Endothelial cell of umbilical vein (primary cell): ENCODE measurements at regions not wholly inside any gene's neighbourhood (a gene's known extent, or its start where the extent isn't known, plus 50 kb on each side); places are given as distances from the start of the nearest gene placed in this dataset.

Experiments
- BruUV-seq: library from RNA; stranded (reverse); fragments of 400-500 nt; replicated peaks from 2 replicates; lab custom pipeline; 2021; lab: Mats Ljungman, UMichigan
- CTCF ChIA-PET: fragments of 300-600, 350-600 bp; sonication (Branson Sonifier 250); formaldehyde crosslinking; loops from one replicate; lab custom pipeline; 2021; ENCODE audit warnings: antibody characterized with exemption, inconsistent platforms; lab: Charles Lee
- POLR2A ChIA-PET: fragments of 300-600, 350-600 bp; sonication (Branson Sonifier 250); formaldehyde crosslinking; loops from one replicate; lab custom pipeline; 2021; ENCODE audit warnings: antibody characterized with exemption, inconsistent platforms; lab: Charles Lee
- DNase-seq: peaks from one replicate; pipeline ENCODE4 v3.0.0-alpha.2; 2011; ENCODE audit warnings: low read depth, low spot score
- FAIRE-seq: peaks from 2 replicates; lab custom pipeline; 2011; peaks lifted over from hg19 to GRCh38; lab: Jason Lieb, UNC
- H2AFZ ChIP-seq: 2 replicates; pipeline ENCODE4 v1.6.0; 2012; ENCODE audit warnings: low read depth, low read length, control low read depth, inconsistent platforms
- H3K27ac ChIP-seq: 2 replicates; pipeline ENCODE4 v1.5.1; 2011; ENCODE audit warnings: low read depth, mild to moderate bottlenecking, control low read depth, low read length, moderate library complexity; ENCODE audit not compliant: insufficient read depth
- H3K27me3 ChIP-seq, 2 experiments: 2 replicates each; pipeline versions ENCODE4 v1.6.0 to v1.6.1; 2011; ENCODE audit warnings: low read length in 2 of 2, mixed read lengths in 1 of 2; ENCODE audit not compliant: control insufficient read depth in 2 of 2, insufficient read depth in 2 of 2
- H3K36me3 ChIP-seq, 2 experiments: 2 replicates in 1 of 2; 3 replicates in 1 of 2; pipeline ENCODE4 v1.5.1; 2011; ENCODE audit warnings: low read length in 2 of 2, mild to moderate bottlenecking in 1 of 2, moderate library complexity in 1 of 2; ENCODE audit not compliant: control insufficient read depth in 2 of 2, insufficient read depth in 2 of 2; ENCODE audit errors: extremely low read depth in 1 of 2
- H3K4me1 ChIP-seq: 3 replicates; pipeline ENCODE4 v1.5.1; 2011; ENCODE audit warnings: mild to moderate bottlenecking, low read length; ENCODE audit not compliant: control insufficient read depth, insufficient read depth; ENCODE audit errors: extremely low read depth
- H3K4me2 ChIP-seq: 2 replicates; pipeline ENCODE4 v1.6.1; 2011; ENCODE audit warnings: low read length, control low read depth, mixed read lengths; ENCODE audit not compliant: insufficient read depth
- H3K4me3 ChIP-seq, 3 experiments: fragments of 200-600 bp in 1 of 3; sonication (generic), shearing (Covaris generic) in 1 of 3; replicated peaks in 1 of 3; 2 replicates each; pipeline ENCODE4 v1.5.1; 2011 to 2016; ENCODE audit warnings: control low read depth in 3 of 3, low read length in 3 of 3, mild to moderate bottlenecking in 2 of 3, inconsistent platforms in 1 of 3, low read depth in 1 of 3, moderate library complexity in 1 of 3; ENCODE audit not compliant: insufficient read depth in 1 of 3
- H3K79me2 ChIP-seq: 2 replicates; pipeline ENCODE4 v1.6.0; 2012; ENCODE audit warnings: low read length, inconsistent platforms; ENCODE audit not compliant: control insufficient read depth, insufficient read depth
- H3K9ac ChIP-seq: replicated peaks from 2 replicates; pipeline ENCODE3; 2011; ENCODE audit warnings: low read length, control low read depth; ENCODE audit not compliant: insufficient read depth; ENCODE audit errors: extremely low read depth
- H3K9me1 ChIP-seq: replicated peaks from 3 replicates; pipeline ENCODE4 v1.6.0; 2011; ENCODE audit warnings: mild to moderate bottlenecking, low read length; ENCODE audit not compliant: control insufficient read depth, insufficient read depth; ENCODE audit errors: extremely low read depth
- H3K9me3 ChIP-seq: replicated peaks from 2 replicates; pipeline ENCODE4 v1.5.1; 2012; ENCODE audit warnings: low read length, inconsistent platforms; ENCODE audit not compliant: control insufficient read depth, insufficient read depth
- H4K20me1 ChIP-seq: replicated peaks from 2 replicates; pipeline ENCODE3; 2011; ENCODE audit warnings: mild to moderate bottlenecking, low read length; ENCODE audit not compliant: control insufficient read depth, insufficient read depth; ENCODE audit errors: extremely low read depth
- CTCF ChIP-seq, 2 donors: IDR thresholded peaks; 1 replicate in 1 of 2; 2 replicates in 1 of 2; pipeline ENCODE4 v1.5.1; 2011; ENCODE audit warnings: low read length in 2 of 2, mild to moderate bottlenecking in 2 of 2, moderate library complexity in 2 of 2, control low read depth in 1 of 2, inconsistent platforms in 1 of 2, low read depth in 1 of 2; ENCODE audit not compliant: insufficient read depth in 1 of 2; ENCODE audit errors: extremely low read depth in 1 of 2
- EZH2 ChIP-seq: IDR thresholded peaks from 2 replicates; pipeline ENCODE4 v1.6.1; 2012; ENCODE audit warnings: borderline replicate concordance, low read depth, mild to moderate bottlenecking, moderate library complexity, low read length, inconsistent platforms; ENCODE audit not compliant: severe bottlenecking
- FOS ChIP-seq: IDR thresholded peaks from 2 replicates; pipeline ENCODE4 v1.6.1; 2011; ENCODE audit warnings: mild to moderate bottlenecking, low read length, moderate library complexity, borderline replicate concordance; ENCODE audit not compliant: insufficient read depth
- GATA2 ChIP-seq: IDR thresholded peaks from 2 replicates; pipeline ENCODE4 v1.7.0; 2011; ENCODE audit warnings: low read depth, mild to moderate bottlenecking, moderate library complexity, mixed read lengths, low read length; ENCODE audit not compliant: insufficient read length, insufficient read depth
- JUN ChIP-seq: IDR thresholded peaks from 2 replicates; pipeline ENCODE4 v1.6.1; 2011; ENCODE audit warnings: borderline replicate concordance, low read depth; ENCODE audit not compliant: insufficient read length, insufficient read depth
- MYC ChIP-seq: IDR thresholded peaks from one replicate; pipeline ENCODE4 v1.6.1; 2011; ENCODE audit warnings: mild to moderate bottlenecking, low read depth, low read length
- POLR2A ChIP-seq: IDR thresholded peaks from 2 replicates; pipeline ENCODE4 v1.6.1; 2012; ENCODE audit warnings: low read depth, mild to moderate bottlenecking, control low read depth, low read length
- POLR2AphosphoS5 ChIP-seq: IDR thresholded peaks from 2 replicates; pipeline ENCODE4 v1.6.1; 2012; ENCODE audit warnings: low read depth, mild to moderate bottlenecking, control low read depth, low read length, moderate library complexity; ENCODE audit not compliant: insufficient read depth
- dilution Hi-C: fragments of 300-500 bp; cut with MboI; formaldehyde crosslinking; loops from one replicate; pipeline ENCODE4 v1.15.0; 2019; ENCODE audit warnings: low sequenced_read_pairs; ENCODE audit not compliant: extremely low pct_ligation_motif_present
- intact Hi-C: fragments of 100-400 bp; cut with micrococcal nuclease; formaldehyde crosslinking; loops from one replicate; pipeline ENCODE4 v1.10.0; 2022

DNA sequence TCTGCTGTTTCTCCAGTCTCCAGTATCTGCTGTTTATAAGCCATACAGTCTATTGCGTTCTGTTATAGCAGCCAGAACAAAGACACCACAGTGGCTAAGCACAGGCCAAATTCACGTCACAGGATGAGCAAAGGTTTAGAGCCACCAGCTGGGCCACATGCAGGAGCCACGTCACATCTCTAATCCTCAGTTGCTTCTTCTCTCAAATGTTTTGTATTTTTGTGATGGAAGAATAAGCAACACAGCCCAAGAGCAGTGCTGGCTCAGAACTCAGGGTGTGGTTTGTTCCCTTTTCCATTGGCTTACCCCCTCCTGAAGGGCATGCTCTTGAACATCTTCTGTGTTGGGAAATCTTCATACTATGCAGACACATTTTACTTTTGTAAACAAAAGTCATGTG is 309.4 kb upstream of the CDH5 start:
- TF ChIP-seq FOS (no peak), MYC (no peak), GATA2 (no peak), POLR2A (no peak), CTCF (IDR thresholded peaks at IDR 0.05; ENCODE audit: extremely low read depth in 1 of 2, insufficient read depth in 1 of 2, low read depth in 1 of 2, low read length in 2 of 2) (no peak)
- Histone ChIP-seq H3K27ac (no peak overlapping the region), H3K9me1 (no peaks in the 10 kb centered on the region), H3K36me3 (no peaks in the 10 kb centered on the region), H3K4me1 (no peaks in the 10 kb centered on the region), H2AFZ (no peak overlapping the region), H3K9ac (no peak overlapping the region), H3K27me3 (no peaks in the 10 kb centered on the region), H3K4me3 (no peak overlapping the region), H3K9me3 (no peaks in the 10 kb centered on the region), H3K4me2 (no peak overlapping the region), H4K20me1 (no peaks in the 10 kb centered on the region), H3K79me2 (no peaks in the 10 kb centered on the region)
- ChIA-PET POLR2A (no interaction called here), CTCF (no interaction called here)
- FAIRE-seq (no peak), DNase-seq (no peak)
- intact Hi-C loops = no loop called here
- BruUV-seq = no TSS peak
- dilution Hi-C loops = no loop called here

GRCh38 chr16:66054095-66054494 is 312.4 kb upstream of the CDH5 start:
- dilution Hi-C loops = no loop called here

More at GRCh38 chr16:66054095-66054494, 312.4 kb upstream of the CDH5 start:
- Histone ChIP-seq H3K4me2 (no peak overlapping the region), H2AFZ (no peak overlapping the region), H3K27me3 (no peaks in the 10 kb centered on the region), H3K9me1 (no peaks in the 10 kb centered on the region), H3K4me1 (no peaks in the 10 kb centered on the region), H3K79me2 (no peaks in the 10 kb centered on the region), H4K20me1 (no peaks in the 10 kb centered on the region), H3K9ac (no peak overlapping the region), H3K9me3 (no peaks in the 10 kb centered on the region), H3K27ac (no peak overlapping the region), H3K4me3 (no peak overlapping the region), H3K36me3 (no peaks in the 10 kb centered on the region)
- FAIRE-seq = no peak
- POLR2A ChIA-PET = no interaction called here
- CTCF ChIA-PET = no interaction called here
- TF ChIP-seq CTCF (IDR thresholded peaks at IDR 0.05; ENCODE audit: extremely low read depth in 1 of 2, insufficient read depth in 1 of 2, low read depth in 1 of 2, low read length in 2 of 2) = no peak
- no peak for TF ChIP-seq EZH2
- TF ChIP-seq MYC = no peak
- no peak for TF ChIP-seq POLR2A
- no peak for TF ChIP-seq JUN
- no peak for TF ChIP-seq GATA2
- no peak for TF ChIP-seq POLR2AphosphoS5
- intact Hi-C loops = no loop called here
- no TSS peak for BruUV-seq
- no peak for DNase-seq
